ENCODE measurements at regions not wholly inside any gene's neighbourhood (a gene's known extent, or its start where the extent isn't known, plus 50 kb on each side); places are given as distances from the start of the nearest gene placed in this dataset.
"Not testable (repeated sequence)": the region's sequence is repeated elsewhere in the genome, so short reads cannot be mapped to it uniquely, and the experiment has no call there.

GRCh38 chr5:23977997-23978396 lies 470.6 kb downstream of the PRDM9 start:
- H3K4me3 ChIP-seq (ENCODE audit: low read depth, low read length): no peak overlapping the region
- DNase-seq (ENCODE audit: low read depth): no peak
- TF ChIP-seq, protein P1, sequence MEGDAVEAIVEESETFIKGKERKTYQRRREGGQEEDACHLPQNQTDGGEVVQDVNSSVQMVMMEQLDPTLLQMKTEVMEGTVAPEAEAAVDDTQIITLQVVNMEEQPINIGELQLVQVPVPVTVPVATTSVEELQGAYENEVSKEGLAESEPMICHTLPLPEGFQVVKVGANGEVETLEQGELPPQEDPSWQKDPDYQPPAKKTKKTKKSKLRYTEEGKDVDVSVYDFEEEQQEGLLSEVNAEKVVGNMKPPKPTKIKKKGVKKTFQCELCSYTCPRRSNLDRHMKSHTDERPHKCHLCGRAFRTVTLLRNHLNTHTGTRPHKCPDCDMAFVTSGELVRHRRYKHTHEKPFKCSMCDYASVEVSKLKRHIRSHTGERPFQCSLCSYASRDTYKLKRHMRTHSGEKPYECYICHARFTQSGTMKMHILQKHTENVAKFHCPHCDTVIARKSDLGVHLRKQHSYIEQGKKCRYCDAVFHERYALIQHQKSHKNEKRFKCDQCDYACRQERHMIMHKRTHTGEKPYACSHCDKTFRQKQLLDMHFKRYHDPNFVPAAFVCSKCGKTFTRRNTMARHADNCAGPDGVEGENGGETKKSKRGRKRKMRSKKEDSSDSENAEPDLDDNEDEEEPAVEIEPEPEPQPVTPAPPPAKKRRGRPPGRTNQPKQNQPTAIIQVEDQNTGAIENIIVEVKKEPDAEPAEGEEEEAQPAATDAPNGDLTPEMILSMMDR (IDR thresholded peaks at IDR 0.05; ENCODE audit: insufficient read depth, low read depth, low read length): peak; percentile 13

DNA sequence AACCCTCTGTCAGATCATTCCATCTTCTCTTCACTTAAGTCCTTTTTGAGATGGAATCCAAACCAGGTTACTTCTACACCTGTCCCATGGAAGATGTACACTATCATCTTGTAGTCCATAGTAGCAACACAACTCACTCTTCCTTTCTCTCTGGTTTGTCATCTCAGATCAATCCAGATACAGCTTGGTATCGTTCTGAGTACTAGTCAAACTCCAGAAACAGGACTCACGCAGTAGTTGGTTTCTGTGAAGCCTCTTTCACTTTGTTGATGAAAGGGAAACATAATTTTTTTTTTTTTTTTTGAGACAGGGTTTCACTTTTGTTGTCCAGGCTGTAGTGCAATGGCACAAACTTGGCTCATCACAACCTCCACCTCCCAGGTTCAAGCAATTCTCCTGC lies 484.0 kb downstream of the PRDM9 start:
- no peak overlapping the region for H3K4me3 ChIP-seq (ENCODE audit: low read depth, low read length)
- DNase-seq (ENCODE audit: low read depth): no peak
- TF ChIP-seq, protein P1 (IDR thresholded peaks at IDR 0.05; ENCODE audit: insufficient read depth, low read depth, low read length): no peak

- no peak for DNase-seq (ENCODE audit: low read depth)
- TF ChIP-seq, protein P1 (IDR thresholded peaks at IDR 0.05; ENCODE audit: insufficient read depth, low read depth, low read length): no peak
- no peak overlapping the region for H3K4me3 ChIP-seq (ENCODE audit: low read depth, low read length)
Measured at GRCh38 chr5:23994581-23995370, 487.4 kb downstream of the PRDM9 start.

DNA sequence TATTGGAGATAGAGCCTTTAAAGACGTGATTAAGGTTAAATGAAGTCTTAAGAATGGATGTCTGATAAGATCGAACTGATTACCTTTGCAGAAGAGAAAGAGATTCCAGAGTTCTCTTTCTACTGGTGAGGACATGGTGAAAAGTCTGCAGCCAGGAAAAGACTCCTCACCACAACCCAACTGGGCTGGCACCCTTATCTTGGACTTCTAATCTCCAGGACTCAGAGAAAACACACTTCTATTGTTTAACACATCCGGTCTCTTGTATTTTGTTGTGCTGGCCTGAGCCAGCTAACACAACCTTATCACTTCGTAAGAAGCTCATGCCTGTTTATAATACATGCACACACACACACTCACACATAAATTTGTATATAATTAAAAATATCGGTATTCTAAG lies 489.1 kb downstream of the PRDM9 start:
- TF ChIP-seq, protein P1 (IDR thresholded peaks at IDR 0.05; ENCODE audit: insufficient read depth, low read depth, low read length): no peak
- DNase-seq (ENCODE audit: low read depth): no peak
- H3K4me3 ChIP-seq (ENCODE audit: low read depth, low read length): no peak overlapping the region

DNA sequence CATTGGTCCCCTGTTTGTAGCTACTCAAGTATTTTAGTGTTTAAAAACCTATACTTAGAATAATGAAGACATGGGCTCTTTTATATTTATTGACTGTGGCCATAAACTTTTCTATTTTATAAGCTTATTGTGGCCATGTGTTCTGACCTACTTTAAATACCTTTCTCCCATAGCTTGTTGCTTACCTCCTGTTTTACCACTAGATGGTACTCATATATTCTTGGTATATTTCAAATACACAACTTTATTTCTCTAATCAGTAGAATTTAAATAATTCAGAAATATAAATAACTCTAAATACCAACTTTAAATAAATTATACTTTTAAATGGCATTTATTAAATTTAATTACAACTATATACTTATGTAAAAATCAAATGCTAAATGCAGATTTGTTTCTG lies 498.0 kb downstream of the PRDM9 start:
- TF ChIP-seq, protein P1 (IDR thresholded peaks at IDR 0.05; ENCODE audit: insufficient read depth, low read depth, low read length): no peak
- DNase-seq (ENCODE audit: low read depth): no peak
- no peak overlapping the region for H3K4me3 ChIP-seq (ENCODE audit: low read depth, low read length)

- H3K4me3 ChIP-seq (ENCODE audit: low read depth, low read length); DNase-seq (ENCODE audit: low read depth): not testable (repeated sequence)
Measured at GRCh38 chr5:24017710-24018109, 510.3 kb downstream of the PRDM9 start.

DNA sequence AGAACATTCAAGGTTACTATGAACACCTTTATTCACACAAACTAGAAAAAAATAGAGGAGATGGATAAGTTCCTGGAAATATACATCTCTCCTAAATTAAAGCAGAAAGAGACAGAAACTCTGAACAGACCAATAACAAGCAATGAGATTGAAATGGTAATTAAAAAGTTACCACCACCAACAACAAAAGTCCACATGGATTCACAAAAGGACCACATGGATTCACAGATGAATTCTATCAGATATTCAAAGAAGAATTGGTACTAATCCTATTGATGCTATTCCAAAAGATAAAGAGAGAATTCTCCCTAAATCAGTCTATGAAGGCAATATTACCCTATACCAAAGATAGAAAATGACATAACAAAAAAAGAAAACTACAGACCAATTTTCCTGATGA lies 518.9 kb downstream of the PRDM9 start:
- TF ChIP-seq, protein P1 (IDR thresholded peaks at IDR 0.05; ENCODE audit: insufficient read depth, low read depth, low read length): no peak
- H3K4me3 ChIP-seq (ENCODE audit: low read depth, low read length): no peak overlapping the region
- no peak for DNase-seq (ENCODE audit: low read depth)

Data from fibroblast of villous mesenchyme (primary cell).